ENCODE measurements at regions not wholly inside any gene's neighbourhood (a gene's known extent, or its start where the extent isn't known, plus 50 kb on each side); places are given as distances from the start of the nearest gene placed in this dataset.

GRCh38 chr18:41853280-41853679 is 101.8 kb upstream of the PIK3C3 start:
- TF ChIP-seq GATA2 (IDR thresholded peaks at IDR 0.05; ENCODE audit: insufficient read depth, insufficient read length, low read depth, low read length) = no peak
- TF ChIP-seq POLR2A (IDR thresholded peaks at IDR 0.05; ENCODE audit: low read depth, low read length) = no peak
- TF ChIP-seq CTCF (IDR thresholded peaks at IDR 0.05; ENCODE audit: extremely low read depth in 1 of 2, insufficient read depth in 1 of 2, low read depth in 1 of 2, low read length in 2 of 2) = no peak
- no peak for TF ChIP-seq EZH2 (IDR thresholded peaks at IDR 0.05; ENCODE audit: borderline replicate concordance, low read depth, low read length, severe bottlenecking)
- no peak for TF ChIP-seq FOS (IDR thresholded peaks at IDR 0.05; ENCODE audit: borderline replicate concordance, insufficient read depth, low read length)
- no peak for TF ChIP-seq POLR2AphosphoS5 (IDR thresholded peaks at IDR 0.05; ENCODE audit: insufficient read depth, low read depth, low read length)
- TF ChIP-seq MAX (IDR thresholded peaks at IDR 0.05; ENCODE audit: insufficient read depth, insufficient read length) = no peak

All from endothelial cell of umbilical vein (primary cell).